ENCODE measurements at regions not wholly inside any gene's neighbourhood (a gene's known extent, or its start where the extent isn't known, plus 50 kb on each side); places are given as distances from the start of the nearest gene placed in this dataset.
"Not testable (repeated sequence)": the region's sequence is repeated elsewhere in the genome, so short reads cannot be mapped to it uniquely, and the experiment has no call there.

DNA sequence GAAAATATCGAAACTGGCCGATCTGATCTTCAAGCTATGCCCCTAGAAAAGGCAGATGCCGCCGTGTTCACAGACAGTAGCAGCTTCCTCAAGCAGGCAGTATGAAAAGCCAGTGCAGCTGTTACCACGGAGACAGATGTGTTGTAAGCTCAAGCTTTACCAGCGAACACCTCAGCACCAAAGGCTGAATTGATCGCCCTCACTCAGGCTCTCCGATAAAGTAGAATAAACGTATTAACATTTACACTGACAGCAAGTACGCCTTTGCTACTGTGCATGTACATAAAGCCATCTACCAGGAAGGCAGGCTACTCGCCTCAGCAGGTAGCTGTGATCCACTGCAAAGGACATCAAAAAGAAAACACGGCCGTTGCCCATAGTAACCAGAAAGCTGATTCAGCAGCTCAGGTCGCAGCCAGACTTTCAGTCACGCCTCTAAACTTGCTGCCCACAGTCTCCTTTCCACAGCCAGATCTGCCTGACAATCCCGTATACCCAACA is 122.8 kb upstream of the DEFB108B start:
- TF ChIP-seq POLR2A, SPI1, TAF1, POU2F2, POLR2AphosphoS5 (IDR thresholded peaks at IDR 0.05; ENCODE audit: low read depth, low read length): not testable (repeated sequence)
